ENCODE measurements at regions not wholly inside any gene's neighbourhood (a gene's known extent, or its start where the extent isn't known, plus 50 kb on each side); places are given as distances from the start of the nearest gene placed in this dataset.

DNA sequence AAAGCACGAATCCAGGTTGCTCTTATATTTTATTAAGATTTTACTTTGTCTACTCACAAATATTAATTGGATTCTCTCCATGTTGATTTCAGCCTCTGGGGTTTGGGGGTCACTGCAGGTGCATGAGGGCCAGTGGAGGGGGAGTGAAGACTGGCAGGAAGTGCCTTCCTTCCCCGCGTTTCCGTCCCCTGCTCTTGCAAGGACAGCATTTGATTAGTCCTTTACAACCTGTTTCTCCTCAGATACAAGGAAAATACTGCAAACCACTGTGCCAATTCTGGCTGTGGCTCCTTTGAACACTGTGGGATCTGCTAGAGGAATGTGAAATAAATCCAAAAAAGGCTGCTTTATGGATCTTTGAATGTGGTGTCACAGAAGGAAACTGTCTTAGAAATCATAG, 291.8 kb downstream of the ETNK1 start:
- TF ChIP-seq POLR2A (IDR thresholded peaks at IDR 0.05; ENCODE audit: low read depth, low read length) = no peak
- TF ChIP-seq SPI1 (IDR thresholded peaks at IDR 0.05; ENCODE audit: low read depth, low read length) = no peak
- TF ChIP-seq TAF1 (IDR thresholded peaks at IDR 0.05; ENCODE audit: low read depth, low read length) = no peak
- no peak for TF ChIP-seq POU2F2 (IDR thresholded peaks at IDR 0.05; ENCODE audit: low read depth, low read length)
- no peak for TF ChIP-seq POLR2AphosphoS5 (IDR thresholded peaks at IDR 0.05; ENCODE audit: low read depth, low read length)
- no peak for TF ChIP-seq PAX5 (IDR thresholded peaks at IDR 0.05; ENCODE audit: insufficient read depth, low read length, severe bottlenecking)
- no peak for FAIRE-seq
- DNase-seq (ENCODE audit: insufficient read length, low spot score) = no peak

DNA sequence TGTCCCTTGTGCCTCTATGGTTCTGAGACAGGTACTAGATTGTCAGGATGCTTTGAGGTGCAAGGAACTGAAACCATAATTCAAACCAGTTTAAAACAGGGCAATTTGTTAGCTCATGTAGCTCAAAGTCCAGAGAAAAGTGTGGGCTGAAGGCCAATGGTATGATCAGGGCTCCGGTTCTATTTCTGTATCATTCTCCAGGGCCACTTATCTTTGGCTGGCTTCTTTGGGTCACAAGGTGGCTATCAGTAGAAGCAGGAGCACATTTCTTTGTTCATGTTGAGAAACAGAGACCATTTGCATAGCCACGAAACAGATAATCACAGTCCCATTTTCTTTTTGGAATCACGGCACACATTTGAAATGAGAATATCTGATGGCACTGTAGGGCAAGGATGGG, 294.9 kb downstream of the ETNK1 start:
- no peak for FAIRE-seq
- TF ChIP-seq POLR2AphosphoS5 (IDR thresholded peaks at IDR 0.05; ENCODE audit: low read depth, low read length) (no peak), POLR2A (IDR thresholded peaks at IDR 0.05; ENCODE audit: low read depth, low read length) (no peak), TAF1 (IDR thresholded peaks at IDR 0.05; ENCODE audit: low read depth, low read length) (no peak), SPI1 (IDR thresholded peaks at IDR 0.05; ENCODE audit: low read depth, low read length) (no peak), PAX5 (IDR thresholded peaks at IDR 0.05; ENCODE audit: insufficient read depth, low read length, severe bottlenecking) (no peak), POU2F2 (IDR thresholded peaks at IDR 0.05; ENCODE audit: low read depth, low read length) (no peak)
- no peak for DNase-seq (ENCODE audit: insufficient read length, low spot score)

DNA sequence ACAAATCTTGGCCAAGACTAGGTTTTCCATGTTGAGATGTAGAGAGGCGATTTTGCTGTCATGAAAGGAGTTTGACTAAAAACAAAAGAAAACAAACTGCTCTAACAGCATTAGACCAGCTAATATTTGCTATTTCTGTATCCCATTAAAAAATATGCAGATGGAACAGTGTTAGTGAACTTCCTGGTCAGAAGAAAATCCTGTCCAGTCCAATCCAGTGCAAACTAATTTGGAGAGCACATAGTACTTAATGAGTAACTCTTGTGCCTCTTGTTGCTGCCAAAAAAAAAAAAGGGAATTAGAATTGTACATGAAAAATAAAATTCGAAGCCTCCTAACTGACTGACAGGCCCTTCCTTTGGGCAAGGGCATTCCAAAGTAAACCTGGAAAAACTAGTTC, 298.8 kb downstream of the ETNK1 start:
- FAIRE-seq = no peak

DNA sequence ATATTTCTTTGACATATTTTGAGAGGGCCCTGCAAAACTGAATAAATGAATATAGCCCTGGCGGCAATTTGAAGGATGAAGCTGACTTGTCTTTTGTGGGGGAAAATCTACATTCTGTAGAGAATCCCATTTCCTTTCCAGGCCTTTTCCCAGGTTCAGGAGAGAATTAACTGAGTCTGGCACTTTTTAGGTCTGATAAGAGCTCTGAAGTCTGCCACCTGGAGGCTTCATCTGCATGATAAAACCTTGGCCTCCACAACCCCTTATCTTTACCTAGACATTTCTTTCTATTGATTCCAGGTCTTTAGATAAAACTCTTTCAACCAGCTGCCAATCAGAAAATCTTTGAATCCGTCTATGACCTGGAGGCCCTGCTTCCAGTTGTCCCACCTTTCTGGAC, 299.4 kb downstream of the ETNK1 start:
- FAIRE-seq (no peak), DNase-seq (ENCODE audit: insufficient read length, low spot score) (no peak)
- no peak for TF ChIP-seq POU2F2 (IDR thresholded peaks at IDR 0.05; ENCODE audit: low read depth, low read length)

More for the DNA sequence above, 298.8 kb downstream of the ETNK1 start:
- DNase-seq (ENCODE audit: insufficient read length, low spot score) = no peak
- TF ChIP-seq POU2F2 (IDR thresholded peaks at IDR 0.05; ENCODE audit: low read depth, low read length) = no peak

DNA sequence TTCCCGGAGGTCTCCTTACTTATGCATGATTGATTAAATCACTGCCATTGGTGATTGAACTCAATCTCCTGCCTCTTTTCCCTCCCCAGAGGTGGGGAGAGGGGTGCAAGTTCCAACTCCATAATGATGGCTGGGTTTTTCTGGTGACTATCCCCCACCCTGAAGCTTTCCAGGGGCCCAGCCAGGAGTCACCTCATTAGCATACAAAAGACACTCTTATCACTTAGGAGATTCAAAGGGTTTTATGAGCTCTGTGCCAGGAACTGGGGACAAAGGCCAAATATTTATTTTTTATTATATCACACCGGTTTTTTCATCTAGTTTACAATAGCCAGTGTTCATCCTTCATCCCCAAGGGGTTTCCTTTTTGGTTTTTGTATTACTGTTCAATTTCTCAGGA, 300.7 kb downstream of the ETNK1 start:
- no peak for FAIRE-seq
- TF ChIP-seq POLR2A (IDR thresholded peaks at IDR 0.05; ENCODE audit: low read depth, low read length) (no peak), PAX5 (IDR thresholded peaks at IDR 0.05; ENCODE audit: insufficient read depth, low read length, severe bottlenecking) (no peak), POLR2AphosphoS5 (IDR thresholded peaks at IDR 0.05; ENCODE audit: low read depth, low read length) (no peak), TAF1 (IDR thresholded peaks at IDR 0.05; ENCODE audit: low read depth, low read length) (no peak), POU2F2 (IDR thresholded peaks at IDR 0.05; ENCODE audit: low read depth, low read length) (no peak), SPI1 (IDR thresholded peaks at IDR 0.05; ENCODE audit: low read depth, low read length) (no peak)
- DNase-seq (ENCODE audit: insufficient read length, low spot score) = no peak

DNA sequence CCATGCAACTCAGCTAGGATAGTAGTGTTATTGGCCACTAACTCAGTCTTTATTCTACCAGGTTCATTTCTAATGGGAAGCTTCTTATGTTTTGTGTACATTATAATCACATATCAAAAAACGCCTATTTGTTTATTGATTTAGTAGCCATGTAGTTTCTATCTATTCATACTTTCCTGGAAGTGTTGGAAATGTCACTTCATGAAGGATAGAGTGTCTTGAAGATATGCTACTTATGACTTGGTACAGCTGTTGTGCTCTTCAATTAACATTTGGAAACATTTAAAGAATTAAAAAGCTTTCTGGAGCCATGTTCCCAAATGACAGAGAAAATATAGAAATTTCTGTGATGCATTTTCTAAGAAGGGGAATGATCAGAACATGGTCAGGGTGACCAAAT, 307.5 kb downstream of the ETNK1 start:
- no peak for FAIRE-seq
- TF ChIP-seq POU2F2 (IDR thresholded peaks at IDR 0.05; ENCODE audit: low read depth, low read length) (no peak), SPI1 (IDR thresholded peaks at IDR 0.05; ENCODE audit: low read depth, low read length) (no peak), POLR2A (IDR thresholded peaks at IDR 0.05; ENCODE audit: low read depth, low read length) (no peak), PAX5 (IDR thresholded peaks at IDR 0.05; ENCODE audit: insufficient read depth, low read length, severe bottlenecking) (no peak), POLR2AphosphoS5 (IDR thresholded peaks at IDR 0.05; ENCODE audit: low read depth, low read length) (no peak), TAF1 (IDR thresholded peaks at IDR 0.05; ENCODE audit: low read depth, low read length) (no peak)
- DNase-seq (ENCODE audit: insufficient read length, low spot score) = no peak

DNA sequence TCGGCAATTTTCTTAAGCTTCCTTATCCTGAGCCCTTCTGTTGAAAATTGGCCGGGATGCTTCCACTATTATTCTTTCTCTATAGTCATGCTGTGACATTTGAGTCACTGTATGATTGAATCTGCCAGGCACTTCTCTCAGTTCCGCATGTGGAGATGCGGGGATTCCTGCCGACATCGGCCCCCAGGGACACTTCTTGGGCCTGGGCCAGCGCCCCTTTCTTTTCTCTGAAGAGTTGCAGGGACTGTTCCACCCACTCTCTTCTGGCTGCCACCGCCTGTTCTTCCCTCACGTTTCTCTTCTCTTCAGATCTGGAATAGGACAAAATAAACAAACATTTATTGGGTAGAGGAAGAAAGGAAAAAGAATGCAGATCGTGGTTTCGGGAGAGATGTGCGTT, 310.1 kb downstream of the ETNK1 start:
- no peak for DNase-seq (ENCODE audit: insufficient read length, low spot score)
- FAIRE-seq = no peak
- TF ChIP-seq TAF1 (IDR thresholded peaks at IDR 0.05; ENCODE audit: low read depth, low read length) (no peak), POU2F2 (IDR thresholded peaks at IDR 0.05; ENCODE audit: low read depth, low read length) (no peak), PAX5 (IDR thresholded peaks at IDR 0.05; ENCODE audit: insufficient read depth, low read length, severe bottlenecking) (no peak), SPI1 (IDR thresholded peaks at IDR 0.05; ENCODE audit: low read depth, low read length) (no peak), POLR2AphosphoS5 (IDR thresholded peaks at IDR 0.05; ENCODE audit: low read depth, low read length) (no peak), POLR2A (IDR thresholded peaks at IDR 0.05; ENCODE audit: low read depth, low read length) (no peak)

DNA sequence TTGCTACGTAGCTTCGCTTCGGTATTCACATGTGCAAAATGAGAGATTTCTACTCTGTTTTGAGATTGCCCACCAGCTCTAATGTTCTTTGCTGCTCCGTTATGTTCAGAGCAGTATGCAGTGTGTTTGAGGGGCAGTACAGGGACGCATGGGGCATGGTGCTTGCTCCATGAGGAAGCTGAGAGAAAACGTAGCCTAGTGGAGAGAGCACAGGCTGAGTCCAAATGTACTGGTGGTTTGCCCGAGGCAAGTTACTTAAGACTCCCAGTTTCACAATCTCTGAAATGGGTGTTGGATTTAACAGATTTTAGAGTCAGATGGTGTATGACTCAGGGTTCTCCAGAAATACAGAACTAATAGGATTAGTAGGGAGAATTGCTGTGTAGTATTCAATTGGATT, 310.5 kb downstream of the ETNK1 start:
- no peak for FAIRE-seq
- DNase-seq (ENCODE audit: insufficient read length, low spot score) = no peak
- TF ChIP-seq TAF1 (IDR thresholded peaks at IDR 0.05; ENCODE audit: low read depth, low read length) (no peak), POU2F2 (IDR thresholded peaks at IDR 0.05; ENCODE audit: low read depth, low read length) (no peak), POLR2AphosphoS5 (IDR thresholded peaks at IDR 0.05; ENCODE audit: low read depth, low read length) (no peak), PAX5 (IDR thresholded peaks at IDR 0.05; ENCODE audit: insufficient read depth, low read length, severe bottlenecking) (no peak), SPI1 (IDR thresholded peaks at IDR 0.05; ENCODE audit: low read depth, low read length) (no peak), POLR2A (IDR thresholded peaks at IDR 0.05; ENCODE audit: low read depth, low read length) (no peak)

DNA sequence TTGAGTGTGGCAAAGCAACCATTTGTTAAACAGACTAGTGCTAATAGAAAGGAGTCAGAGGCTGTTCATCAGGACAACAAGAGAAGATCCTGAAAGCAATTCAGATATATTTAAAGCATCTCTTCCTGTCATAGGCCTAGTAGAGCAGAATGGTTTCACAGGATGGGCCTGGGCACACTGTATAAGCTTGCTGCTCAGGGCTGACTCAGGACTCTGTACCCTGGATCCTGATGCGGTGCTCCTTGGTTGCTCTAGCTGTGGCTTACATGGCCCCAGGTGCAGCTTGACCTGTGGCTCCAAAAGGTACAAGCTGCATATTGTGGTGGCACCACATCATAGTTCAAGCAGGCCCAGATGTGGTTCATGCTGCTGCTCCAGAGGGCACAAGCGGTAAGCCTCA, 313.4 kb downstream of the ETNK1 start:
- DNase-seq (ENCODE audit: insufficient read length, low spot score) (no peak), FAIRE-seq (no peak)
- TF ChIP-seq POLR2A (IDR thresholded peaks at IDR 0.05; ENCODE audit: low read depth, low read length) (no peak), SPI1 (IDR thresholded peaks at IDR 0.05; ENCODE audit: low read depth, low read length) (no peak), POU2F2 (IDR thresholded peaks at IDR 0.05; ENCODE audit: low read depth, low read length) (no peak), TAF1 (IDR thresholded peaks at IDR 0.05; ENCODE audit: low read depth, low read length) (no peak), POLR2AphosphoS5 (IDR thresholded peaks at IDR 0.05; ENCODE audit: low read depth, low read length) (no peak), PAX5 (IDR thresholded peaks at IDR 0.05; ENCODE audit: insufficient read depth, low read length, severe bottlenecking) (no peak)

DNA sequence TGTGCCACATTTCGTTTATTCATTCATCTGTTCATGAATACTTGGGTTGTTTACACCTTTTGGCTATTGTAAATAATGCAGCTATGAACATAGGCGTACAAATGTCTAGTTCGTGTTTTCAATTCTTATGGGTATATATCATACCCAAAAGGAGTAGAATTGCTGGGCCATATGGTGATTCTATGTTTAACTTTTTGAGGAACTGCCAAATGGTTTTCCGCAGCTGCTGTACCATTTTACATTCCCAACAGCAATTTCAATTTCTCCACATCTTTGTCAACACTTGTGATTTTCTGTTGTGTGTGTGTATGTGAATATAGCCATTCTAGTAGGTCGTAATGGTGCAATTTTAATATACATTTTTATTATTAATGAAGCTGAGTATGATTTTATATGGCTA, 326.2 kb downstream of the ETNK1 start:
- FAIRE-seq (no peak), DNase-seq (ENCODE audit: insufficient read length, low spot score) (no peak)
- no peak for TF ChIP-seq POLR2A (IDR thresholded peaks at IDR 0.05; ENCODE audit: low read depth, low read length)
- no peak for TF ChIP-seq TAF1 (IDR thresholded peaks at IDR 0.05; ENCODE audit: low read depth, low read length)
- TF ChIP-seq POU2F2 (IDR thresholded peaks at IDR 0.05; ENCODE audit: low read depth, low read length) = no peak
- TF ChIP-seq PAX5 (IDR thresholded peaks at IDR 0.05; ENCODE audit: insufficient read depth, low read length, severe bottlenecking) = no peak
- no peak for TF ChIP-seq SPI1 (IDR thresholded peaks at IDR 0.05; ENCODE audit: low read depth, low read length)
- no peak for TF ChIP-seq POLR2AphosphoS5 (IDR thresholded peaks at IDR 0.05; ENCODE audit: low read depth, low read length)
